GM10266 (cell line): ENCODE measurements at regions not wholly inside any gene's neighbourhood (a gene's known extent, or its start where the extent isn't known, plus 50 kb on each side); places are given as distances from the start of the nearest gene placed in this dataset.

Source experiments
- DNase-seq: peaks from one replicate; pipeline ENCODE4 v3.0.0; 2012; ENCODE audit errors: extremely low spot score
- TF ChIP-seq, protein P1 (sequence below): IDR thresholded peaks from 2 replicates; pipeline ENCODE4 v1.5.1; 2012; ENCODE audit warnings: mild to moderate bottlenecking, low read depth; ENCODE audit not compliant: control insufficient read depth, insufficient read depth; ENCODE audit errors: missing control alignments

DNA sequence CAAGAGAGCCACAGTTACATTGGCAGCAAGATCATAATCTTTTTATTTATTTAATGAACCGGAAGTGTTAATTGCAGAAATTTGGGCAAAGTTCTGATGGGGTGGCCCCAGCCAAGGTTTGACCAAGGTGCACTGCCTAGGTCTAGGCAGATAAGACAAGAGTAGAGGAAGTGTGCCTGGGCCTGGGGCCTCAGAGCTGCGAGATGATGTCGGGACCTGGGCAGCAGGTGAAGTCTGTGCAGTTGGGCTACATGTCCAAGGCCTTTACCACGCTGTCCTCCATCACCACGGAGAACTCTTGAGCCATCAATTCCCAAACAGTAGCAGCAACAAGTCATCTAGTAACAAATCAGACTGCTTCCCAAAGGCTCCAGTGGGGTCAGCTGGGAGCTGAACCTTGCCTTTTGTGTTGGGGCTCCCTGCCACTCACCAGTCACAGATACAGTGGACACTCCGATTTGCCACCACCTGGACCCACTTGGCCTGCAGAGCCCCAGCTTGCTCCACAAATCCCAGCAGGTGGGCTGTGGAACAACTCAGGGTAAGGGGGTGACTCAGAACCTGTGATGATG is 52.5 kb upstream of the COMTD1 start:
- TF ChIP-seq, protein P1, sequence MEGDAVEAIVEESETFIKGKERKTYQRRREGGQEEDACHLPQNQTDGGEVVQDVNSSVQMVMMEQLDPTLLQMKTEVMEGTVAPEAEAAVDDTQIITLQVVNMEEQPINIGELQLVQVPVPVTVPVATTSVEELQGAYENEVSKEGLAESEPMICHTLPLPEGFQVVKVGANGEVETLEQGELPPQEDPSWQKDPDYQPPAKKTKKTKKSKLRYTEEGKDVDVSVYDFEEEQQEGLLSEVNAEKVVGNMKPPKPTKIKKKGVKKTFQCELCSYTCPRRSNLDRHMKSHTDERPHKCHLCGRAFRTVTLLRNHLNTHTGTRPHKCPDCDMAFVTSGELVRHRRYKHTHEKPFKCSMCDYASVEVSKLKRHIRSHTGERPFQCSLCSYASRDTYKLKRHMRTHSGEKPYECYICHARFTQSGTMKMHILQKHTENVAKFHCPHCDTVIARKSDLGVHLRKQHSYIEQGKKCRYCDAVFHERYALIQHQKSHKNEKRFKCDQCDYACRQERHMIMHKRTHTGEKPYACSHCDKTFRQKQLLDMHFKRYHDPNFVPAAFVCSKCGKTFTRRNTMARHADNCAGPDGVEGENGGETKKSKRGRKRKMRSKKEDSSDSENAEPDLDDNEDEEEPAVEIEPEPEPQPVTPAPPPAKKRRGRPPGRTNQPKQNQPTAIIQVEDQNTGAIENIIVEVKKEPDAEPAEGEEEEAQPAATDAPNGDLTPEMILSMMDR: no peak
- DNase-seq: no peak

- no peak for DNase-seq
- TF ChIP-seq, protein P1: no peak
These were observed 51.9 kb upstream of the COMTD1 start for GRCh38 chr10:75287697-75288096.

- no peak for DNase-seq
- TF ChIP-seq, protein P1: no peak
These were observed 51.1 kb upstream of the COMTD1 start for GRCh38 chr10:75286901-75287300.
